Fibroblast of pulmonary artery (primary cell): ENCODE measurements at regions not wholly inside any gene's neighbourhood (a gene's known extent, or its start where the extent isn't known, plus 50 kb on each side); places are given as distances from the start of the nearest gene placed in this dataset.

ENCODE experiments used
- DNase-seq: peaks from one replicate; pipeline ENCODE4 v3.0.0-alpha.2; 2010; ENCODE audit warnings: low read depth
- H3K4me3 ChIP-seq: replicated peaks from 2 replicates; pipeline ENCODE4 v1.5.1; 2011; ENCODE audit warnings: low read depth, mild to moderate bottlenecking, control low read depth, low read length, moderate library complexity
- TF ChIP-seq, protein P1 (sequence below): IDR thresholded peaks from 2 replicates; pipeline ENCODE4 v1.5.1; 2011; ENCODE audit warnings: mild to moderate bottlenecking, control low read depth, low read length, inconsistent platforms; ENCODE audit errors: missing control alignments

DNA sequence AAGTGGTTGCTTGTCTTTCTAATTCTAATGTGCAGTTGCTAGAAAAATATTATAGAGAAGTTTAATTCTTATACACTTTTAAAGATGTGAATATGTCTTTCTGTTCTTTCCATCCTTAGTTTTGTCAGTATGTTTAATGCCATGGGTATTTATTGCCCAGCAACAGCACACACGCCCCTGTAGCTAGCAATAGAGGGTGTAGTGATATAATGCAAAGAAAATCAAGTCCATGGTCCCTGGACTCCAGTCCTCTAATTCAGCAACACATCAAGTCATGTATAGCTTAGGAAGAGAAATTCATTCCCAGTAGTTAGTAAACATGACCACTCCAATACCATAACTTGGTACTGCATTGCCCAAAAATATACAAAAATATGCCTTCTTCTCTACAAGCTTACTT is 292.4 kb upstream of the NR2F2 start:
- TF ChIP-seq, protein P1, sequence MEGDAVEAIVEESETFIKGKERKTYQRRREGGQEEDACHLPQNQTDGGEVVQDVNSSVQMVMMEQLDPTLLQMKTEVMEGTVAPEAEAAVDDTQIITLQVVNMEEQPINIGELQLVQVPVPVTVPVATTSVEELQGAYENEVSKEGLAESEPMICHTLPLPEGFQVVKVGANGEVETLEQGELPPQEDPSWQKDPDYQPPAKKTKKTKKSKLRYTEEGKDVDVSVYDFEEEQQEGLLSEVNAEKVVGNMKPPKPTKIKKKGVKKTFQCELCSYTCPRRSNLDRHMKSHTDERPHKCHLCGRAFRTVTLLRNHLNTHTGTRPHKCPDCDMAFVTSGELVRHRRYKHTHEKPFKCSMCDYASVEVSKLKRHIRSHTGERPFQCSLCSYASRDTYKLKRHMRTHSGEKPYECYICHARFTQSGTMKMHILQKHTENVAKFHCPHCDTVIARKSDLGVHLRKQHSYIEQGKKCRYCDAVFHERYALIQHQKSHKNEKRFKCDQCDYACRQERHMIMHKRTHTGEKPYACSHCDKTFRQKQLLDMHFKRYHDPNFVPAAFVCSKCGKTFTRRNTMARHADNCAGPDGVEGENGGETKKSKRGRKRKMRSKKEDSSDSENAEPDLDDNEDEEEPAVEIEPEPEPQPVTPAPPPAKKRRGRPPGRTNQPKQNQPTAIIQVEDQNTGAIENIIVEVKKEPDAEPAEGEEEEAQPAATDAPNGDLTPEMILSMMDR, result no peak

DNA sequence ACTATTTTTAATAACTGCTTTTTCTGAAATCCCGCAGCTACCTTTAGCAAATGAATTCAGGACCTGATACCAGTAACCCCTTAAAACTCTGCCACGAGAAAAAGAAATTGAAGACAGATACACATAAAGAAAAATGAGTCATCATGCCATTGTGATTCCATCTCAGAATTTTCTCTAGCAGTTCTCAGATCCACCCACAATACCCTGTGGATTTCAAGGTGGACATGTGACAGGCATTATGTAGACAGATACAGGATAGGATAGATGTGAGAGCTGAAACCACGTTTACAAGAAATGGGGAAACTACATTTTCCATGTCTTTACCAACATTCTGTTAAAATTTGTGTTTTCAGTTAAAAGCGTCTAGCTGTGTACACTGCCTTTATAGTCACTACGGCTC is 291.9 kb upstream of the NR2F2 start:
- TF ChIP-seq, protein P1, result no peak
- no peak for DNase-seq
- H3K4me3 ChIP-seq, result no peak overlapping the region

More for the DNA sequence above, 292.4 kb upstream of the NR2F2 start:
- no peak for DNase-seq
- no peak overlapping the region for H3K4me3 ChIP-seq

DNA sequence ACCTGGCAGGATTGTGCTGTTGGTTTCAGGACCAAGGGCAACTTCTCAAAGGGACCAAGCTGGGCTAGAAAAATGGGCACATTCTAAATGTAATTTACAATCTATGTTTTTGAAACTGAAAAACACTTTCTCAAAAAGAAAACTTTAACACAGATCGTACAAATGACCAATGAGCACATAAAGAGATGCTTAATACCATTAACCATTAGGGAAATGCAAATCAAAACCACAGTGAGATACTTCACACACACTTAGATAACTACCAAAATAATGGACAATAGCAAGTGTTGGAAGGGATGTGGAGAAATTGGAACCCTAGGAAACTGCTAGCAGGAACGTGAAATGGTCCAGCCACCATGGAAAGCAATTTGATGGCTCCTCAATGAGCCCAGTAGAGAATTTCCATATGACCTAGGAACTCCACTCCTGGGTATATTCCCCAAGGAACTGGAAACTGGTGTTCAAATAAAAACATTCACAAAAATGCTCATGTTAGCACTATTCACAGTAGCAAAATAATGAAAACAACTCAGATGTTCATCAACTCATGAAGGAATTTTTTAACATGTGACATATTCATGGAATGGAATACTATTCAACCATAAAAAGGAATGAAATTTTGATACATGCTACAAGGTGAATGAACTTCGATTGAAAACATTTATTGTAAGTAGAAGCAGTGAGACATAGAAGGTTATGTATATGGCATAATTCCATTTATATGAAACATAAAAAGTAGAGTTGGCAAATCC is 288.3 kb upstream of the NR2F2 start:
- TF ChIP-seq, protein P1, result no peak
- no peak for DNase-seq

DNA sequence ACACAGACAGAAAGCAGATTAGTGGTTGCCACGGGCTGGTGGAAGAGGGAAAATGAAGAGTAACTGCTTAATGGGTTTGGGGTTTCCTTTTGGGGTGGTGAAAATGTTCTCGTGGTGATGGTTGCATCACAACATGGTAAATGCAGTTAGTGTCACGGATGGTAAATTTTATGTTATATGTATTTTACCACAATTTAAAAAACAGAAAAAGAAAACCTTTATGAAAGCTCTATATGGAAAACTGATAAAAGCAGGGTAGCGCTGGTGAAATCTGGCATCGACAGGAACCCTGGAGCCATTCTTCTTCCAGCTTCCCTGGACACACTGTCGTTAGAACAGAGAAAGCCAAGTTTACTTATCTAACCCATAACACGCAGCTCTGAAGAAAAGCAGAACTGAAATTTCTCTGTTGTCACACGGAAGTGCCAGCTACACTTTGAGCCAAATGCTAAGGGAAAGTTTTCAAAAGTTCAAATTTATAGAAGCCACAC is 287.7 kb upstream of the NR2F2 start:
- no peak overlapping the region for H3K4me3 ChIP-seq
- DNase-seq, result no peak
- TF ChIP-seq, protein P1, result no peak

More for the DNA sequence above, 288.3 kb upstream of the NR2F2 start:
- no peak overlapping the region for H3K4me3 ChIP-seq

DNA sequence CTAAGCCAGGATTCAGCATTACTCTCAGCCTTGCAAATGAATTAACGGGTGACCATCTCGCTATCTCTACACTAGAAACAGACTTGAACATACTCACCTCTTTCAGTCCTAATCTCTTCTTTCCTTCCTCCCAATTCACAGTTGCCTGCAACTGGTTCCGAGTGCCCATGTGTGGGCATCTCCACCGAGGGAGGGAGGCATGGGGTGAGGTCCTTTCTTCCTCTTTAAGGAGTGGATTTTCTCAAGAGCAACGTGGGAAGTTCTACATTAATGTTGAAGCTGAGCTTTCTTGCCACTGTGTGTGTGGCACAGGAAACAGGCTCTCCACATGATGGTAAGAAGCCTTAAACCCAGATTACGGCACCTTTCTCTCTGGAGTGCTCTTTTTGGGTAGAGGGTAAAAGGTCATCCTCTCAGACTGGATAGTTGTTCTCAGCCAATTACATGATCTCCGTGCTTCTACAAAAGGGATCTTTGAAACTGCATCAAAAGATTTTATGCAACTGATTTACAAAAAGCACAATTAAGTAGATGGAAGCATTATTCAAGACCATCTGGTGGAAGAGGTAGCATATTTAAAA is 286.8 kb upstream of the NR2F2 start:
- TF ChIP-seq, protein P1, result no peak
- DNase-seq, result no peak
- H3K4me3 ChIP-seq, result no peak overlapping the region

DNA sequence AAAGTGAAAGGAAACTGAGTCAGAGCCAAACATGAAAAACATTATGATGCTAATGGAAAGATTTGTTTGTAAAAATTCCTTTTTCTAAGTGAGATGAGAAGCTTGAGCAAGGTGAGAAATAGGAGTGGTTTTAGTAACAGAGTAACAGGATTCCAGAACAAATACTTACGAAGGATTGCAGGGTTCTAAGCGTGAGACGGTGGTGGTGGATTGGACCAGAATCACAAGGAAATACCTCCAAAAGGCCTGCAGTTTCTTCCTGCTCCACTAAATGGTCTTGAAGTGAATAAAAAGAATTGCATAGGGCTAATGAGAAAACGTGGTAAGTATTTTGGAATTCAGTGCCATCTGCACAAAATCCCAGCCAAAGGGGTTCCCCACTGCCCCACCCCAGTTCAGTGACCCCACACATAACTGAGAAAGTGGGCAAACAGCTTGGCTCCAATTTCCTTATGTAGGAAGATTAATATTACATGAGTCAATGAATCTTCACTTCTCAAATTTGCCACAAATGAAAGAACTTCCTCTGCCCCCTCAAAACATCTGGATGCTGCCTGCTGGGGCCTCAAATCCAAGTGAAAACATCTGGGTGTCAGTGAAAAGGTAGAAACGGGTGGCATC is 283.8 kb upstream of the NR2F2 start:
- no peak for DNase-seq
- TF ChIP-seq, protein P1, result no peak
- H3K4me3 ChIP-seq, result peak overlapping the region; percentile 11
